GM10266 (cell line): ENCODE measurements at regions not wholly inside any gene's neighbourhood (a gene's known extent, or its start where the extent isn't known, plus 50 kb on each side); places are given as distances from the start of the nearest gene placed in this dataset.

ENCODE experiments used
- DNase-seq: peaks from one replicate; pipeline ENCODE4 v3.0.0; 2012; ENCODE audit errors: extremely low spot score
- TF ChIP-seq, protein P1 (sequence below): IDR thresholded peaks from 2 replicates; pipeline ENCODE4 v1.5.1; 2012; ENCODE audit warnings: mild to moderate bottlenecking, low read depth; ENCODE audit not compliant: control insufficient read depth, insufficient read depth; ENCODE audit errors: missing control alignments

GRCh38 chr17:5911919-5912318 lies 158.3 kb upstream of the WSCD1 start:
- DNase-seq, result no peak
- TF ChIP-seq, protein P1, sequence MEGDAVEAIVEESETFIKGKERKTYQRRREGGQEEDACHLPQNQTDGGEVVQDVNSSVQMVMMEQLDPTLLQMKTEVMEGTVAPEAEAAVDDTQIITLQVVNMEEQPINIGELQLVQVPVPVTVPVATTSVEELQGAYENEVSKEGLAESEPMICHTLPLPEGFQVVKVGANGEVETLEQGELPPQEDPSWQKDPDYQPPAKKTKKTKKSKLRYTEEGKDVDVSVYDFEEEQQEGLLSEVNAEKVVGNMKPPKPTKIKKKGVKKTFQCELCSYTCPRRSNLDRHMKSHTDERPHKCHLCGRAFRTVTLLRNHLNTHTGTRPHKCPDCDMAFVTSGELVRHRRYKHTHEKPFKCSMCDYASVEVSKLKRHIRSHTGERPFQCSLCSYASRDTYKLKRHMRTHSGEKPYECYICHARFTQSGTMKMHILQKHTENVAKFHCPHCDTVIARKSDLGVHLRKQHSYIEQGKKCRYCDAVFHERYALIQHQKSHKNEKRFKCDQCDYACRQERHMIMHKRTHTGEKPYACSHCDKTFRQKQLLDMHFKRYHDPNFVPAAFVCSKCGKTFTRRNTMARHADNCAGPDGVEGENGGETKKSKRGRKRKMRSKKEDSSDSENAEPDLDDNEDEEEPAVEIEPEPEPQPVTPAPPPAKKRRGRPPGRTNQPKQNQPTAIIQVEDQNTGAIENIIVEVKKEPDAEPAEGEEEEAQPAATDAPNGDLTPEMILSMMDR, result no peak

DNA sequence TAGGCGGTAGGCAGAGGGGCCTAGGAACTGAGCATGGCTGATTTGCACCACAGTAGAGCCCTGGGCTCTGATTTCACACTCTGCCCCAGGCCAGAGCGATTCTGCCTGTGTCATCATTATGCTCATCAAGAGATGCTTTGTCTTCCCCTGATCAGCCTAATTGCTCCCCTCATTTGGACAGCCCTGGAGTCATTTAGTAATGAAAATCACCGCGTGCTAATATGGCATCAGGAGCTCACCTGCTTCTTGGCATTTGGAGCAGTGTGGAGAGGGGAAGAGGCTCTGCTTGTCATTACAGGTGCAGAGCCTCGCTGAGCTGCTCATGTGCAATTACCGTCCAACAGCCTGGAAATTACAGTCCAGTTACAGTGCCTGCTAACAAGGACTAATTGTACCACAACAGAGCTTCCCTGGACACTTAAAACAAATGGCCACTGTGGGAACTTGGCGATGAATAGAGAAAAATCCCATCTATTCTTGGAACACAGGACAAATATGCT lies 157.1 kb upstream of the WSCD1 start:
- TF ChIP-seq, protein P1, result no peak
- no peak for DNase-seq

GRCh38 chr17:5913641-5914040 lies 156.5 kb upstream of the WSCD1 start:
- TF ChIP-seq, protein P1, result no peak

DNA sequence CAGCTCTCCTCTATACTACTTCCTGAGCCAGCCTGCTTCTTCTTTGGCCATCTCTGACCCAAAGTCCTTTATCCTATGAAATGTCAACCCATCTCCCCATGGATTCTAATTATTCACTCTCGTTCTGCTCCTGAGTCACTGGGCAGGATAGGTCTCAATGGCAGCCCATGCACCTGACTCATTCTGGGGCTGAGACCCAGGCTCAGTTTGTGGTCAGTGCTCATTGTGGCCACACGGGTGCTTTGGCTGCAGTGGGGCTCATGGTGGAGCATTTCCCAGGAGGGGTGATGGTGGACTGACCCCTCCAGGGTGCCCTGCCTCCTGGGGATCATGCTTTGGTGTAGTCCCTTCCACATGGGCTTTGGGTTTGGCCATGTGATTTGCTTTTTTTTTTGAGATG lies 154.8 kb upstream of the WSCD1 start:
- TF ChIP-seq, protein P1, result no peak
- DNase-seq, result no peak

More at GRCh38 chr17:5913641-5914040, 156.5 kb upstream of the WSCD1 start:
- DNase-seq, result no peak

- TF ChIP-seq, protein P1, result no peak
- no peak for DNase-seq
These were observed 151.1 kb upstream of the WSCD1 start for GRCh38 chr17:5919089-5919488.

DNA sequence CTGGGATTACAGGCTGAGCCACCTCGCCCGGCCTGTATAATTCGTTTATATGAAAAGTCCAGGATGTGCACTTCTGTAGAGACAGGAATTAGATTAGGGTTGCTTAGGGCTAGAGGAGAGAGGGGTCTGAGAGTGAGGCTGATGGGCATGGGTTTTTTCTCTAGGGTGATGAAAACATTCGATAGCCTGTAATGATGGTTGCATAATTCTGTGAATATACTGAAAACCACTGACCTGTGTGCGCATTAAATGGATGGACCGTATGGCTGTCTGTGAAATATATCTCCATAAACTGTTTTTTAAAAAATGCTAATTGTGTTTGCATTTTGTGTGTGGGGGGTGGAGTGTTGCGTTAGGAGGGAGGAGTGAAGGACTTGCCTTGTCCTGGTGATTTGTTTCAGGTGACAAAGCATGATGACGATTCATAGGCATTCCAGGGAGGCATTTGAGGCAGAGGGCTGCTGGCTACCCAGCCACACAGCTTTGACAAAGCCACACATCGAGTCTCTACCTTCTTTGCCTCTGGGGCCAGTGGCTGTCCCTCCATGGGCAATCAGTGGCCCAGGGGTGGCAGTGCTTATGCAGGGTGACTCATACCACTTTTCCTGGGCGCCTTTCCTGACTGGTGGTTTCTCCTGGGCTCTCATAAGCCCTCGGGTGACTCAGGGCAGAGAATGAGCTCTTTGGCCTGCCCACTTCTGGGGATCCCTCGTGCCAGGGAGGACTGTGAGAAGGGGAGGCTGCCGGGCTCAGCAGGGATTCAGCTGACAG lies 148.5 kb upstream of the WSCD1 start:
- DNase-seq, result no peak
- TF ChIP-seq, protein P1, result no peak

DNA sequence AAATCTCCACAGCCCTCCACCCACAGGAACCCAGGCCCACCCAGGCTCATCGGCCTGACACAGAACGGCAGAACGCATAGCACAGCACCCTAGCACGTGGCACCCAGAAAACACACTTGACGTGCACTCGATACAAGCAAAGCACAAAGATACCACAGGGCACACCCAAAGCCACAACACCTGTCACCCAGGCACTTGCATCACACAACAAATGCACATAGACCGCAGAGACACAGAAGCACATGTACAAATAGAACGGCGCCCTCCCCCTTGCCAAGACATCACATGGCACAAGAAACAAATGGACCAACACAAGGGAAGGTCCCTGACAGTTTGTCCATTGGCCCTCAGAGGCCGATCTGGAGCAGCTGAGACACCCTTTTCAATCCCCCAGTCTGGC lies 147.7 kb upstream of the WSCD1 start:
- DNase-seq, result no peak
- TF ChIP-seq, protein P1, result no peak
